GM23338 (cell line): ENCODE measurements at regions not wholly inside any gene's neighbourhood (a gene's known extent, or its start where the extent isn't known, plus 50 kb on each side); places are given as distances from the start of the nearest gene placed in this dataset.

Source experiments
- ATAC-seq: fragments of 200-7000 bp; cut with Tn5 transposase; 3 replicates; pipeline ENCODE4 v1.9.1; 2020
- DNase-seq: peaks from one replicate; pipeline ENCODE4 v3.0.0-alpha.2; 2015; ENCODE audit warnings: low spot score
- H2AFZ ChIP-seq: fragments of 200-600 bp; sonication (generic); 2 replicates; pipeline ENCODE4 v1.8.0; 2016; ENCODE audit warnings: antibody characterized with exemption, mild to moderate bottlenecking, moderate library complexity
- H3F3A ChIP-seq: fragments of 200-600 bp; sonication (generic); replicated peaks from 2 replicates; pipeline ENCODE4 v1.8.0; 2017; ENCODE audit warnings: antibody characterized with exemption, mixed run types, low read depth
- H3K27ac ChIP-seq: fragments of 200-600 bp; sonication (generic); 2 replicates; pipeline ENCODE4 v1.6.1; 2016; ENCODE audit warnings: low read depth
- H3K27me3 ChIP-seq: fragments of 200-600 bp; sonication (generic); 2 replicates; pipeline ENCODE4 v1.8.0; 2016; ENCODE audit warnings: mild to moderate bottlenecking, mixed run types, moderate library complexity; ENCODE audit not compliant: insufficient read depth
- H3K36me3 ChIP-seq: fragments of 200-600 bp; sonication (generic); 2 replicates; pipeline ENCODE4 v1.8.0; 2016; ENCODE audit warnings: mild to moderate bottlenecking; ENCODE audit not compliant: insufficient read depth
- H3K4me1 ChIP-seq: fragments of 200-600 bp; sonication (generic); 2 replicates; pipeline ENCODE4 v1.8.0; 2016; ENCODE audit warnings: mild to moderate bottlenecking, moderate library complexity; ENCODE audit not compliant: insufficient read depth
- H3K4me2 ChIP-seq: fragments of 200-600 bp; sonication (generic); 2 replicates; pipeline ENCODE4 v1.7.1; 2017; ENCODE audit warnings: mixed run types
- H3K4me3 ChIP-seq: fragments of 200-600 bp; sonication (generic); 2 replicates; pipeline ENCODE4 v1.6.1; 2016; ENCODE audit warnings: mixed run types
- H3K79me2 ChIP-seq: fragments of 200-600 bp; sonication (generic); replicated peaks from 2 replicates; pipeline ENCODE4 v1.8.0; 2017; ENCODE audit warnings: mild to moderate bottlenecking; ENCODE audit not compliant: insufficient read depth
- H3K9me2 ChIP-seq: fragments of 200-600 bp; sonication (generic); 2 replicates; pipeline ENCODE4 v1.8.0; 2017; ENCODE audit not compliant: insufficient read depth
- H4K20me1 ChIP-seq: fragments of 200-600 bp; sonication (generic); replicated peaks from 2 replicates; pipeline ENCODE4 v1.8.0; 2017; ENCODE audit warnings: mild to moderate bottlenecking; ENCODE audit not compliant: insufficient read depth
- H3K27ac Mint-ChIP-seq: 2 replicates; pipeline ENCODE4 v1.8.0; 2020; ENCODE audit warnings: inconsistent platforms, mild to moderate bottlenecking, moderate library complexity, mixed read lengths
- H3K27me3 Mint-ChIP-seq: 3 replicates; pipeline ENCODE4 v1.8.0; 2022; ENCODE audit warnings: low read depth, mild to moderate bottlenecking, moderate library complexity, mixed read lengths, inconsistent platforms; ENCODE audit not compliant: insufficient read depth, poor library complexity
- H3K36me3 Mint-ChIP-seq: 3 replicates; pipeline ENCODE4 v1.8.0; 2021; ENCODE audit warnings: low read depth, mild to moderate bottlenecking, inconsistent platforms, moderate library complexity, mixed read lengths
- H3K4me1 Mint-ChIP-seq: 3 replicates; pipeline ENCODE4 v1.8.0; 2020; ENCODE audit warnings: mild to moderate bottlenecking, inconsistent platforms, mixed read lengths
- H3K4me3 Mint-ChIP-seq: 3 replicates; pipeline ENCODE4 v1.8.0; 2021; ENCODE audit warnings: moderate library complexity, mild to moderate bottlenecking, inconsistent platforms, mixed read lengths
- H3K9me3 Mint-ChIP-seq: 3 replicates; pipeline ENCODE4 v1.8.0; 2020; ENCODE audit warnings: moderate library complexity, mild to moderate bottlenecking, inconsistent platforms, mixed read lengths
- CTCF ChIP-seq, 2 experiments: fragments of 200-600 bp in 1 of 2; sonication (generic) in 1 of 2; conservative IDR thresholded peaks; 2 replicates each; pipeline versions ENCODE4 v1.5.1 to v1.6.1; 2016 to 2017; ENCODE audit warnings: antibody characterized with exemption in 2 of 2, low read depth in 2 of 2, mild to moderate bottlenecking in 2 of 2, moderate library complexity in 1 of 2
- ETS1 ChIP-seq: IDR thresholded peaks from 2 replicates; pipeline ENCODE4 v1.6.1; 2016; ENCODE audit warnings: antibody characterized with exemption
- EZH2phosphoT487 ChIP-seq: fragments of 200-600 bp; sonication (generic); IDR thresholded peaks from one replicate; pipeline ENCODE4 v1.8.1; 2018; ENCODE audit warnings: antibody characterized with exemption; ENCODE audit not compliant: unreplicated experiment
- JUNB ChIP-seq: IDR thresholded peaks from one replicate; pipeline ENCODE4 v1.6.1; 2016; ENCODE audit warnings: antibody characterized with exemption; ENCODE audit not compliant: unreplicated experiment
- POLR2AphosphoS5 ChIP-seq: IDR thresholded peaks from 2 replicates; pipeline ENCODE4 v1.6.1; 2016; ENCODE audit warnings: antibody characterized with exemption, low read depth
- REST ChIP-seq: IDR thresholded peaks from one replicate; pipeline ENCODE4 v1.6.1; 2018; ENCODE audit warnings: antibody characterized with exemption; ENCODE audit not compliant: unreplicated experiment
- STAT1 ChIP-seq: IDR thresholded peaks from one replicate; pipeline ENCODE4 v1.6.1; 2016; ENCODE audit warnings: antibody characterized with exemption; ENCODE audit not compliant: unreplicated experiment
- ZNF114 ChIP-seq: fragments of 250-450 bp; sonication (Bioruptor Pico); IDR thresholded peaks from 2 replicates; pipeline ENCODE4 v1.5.0; 2020; ENCODE audit warnings: mild to moderate bottlenecking, moderate library complexity
- ZNF331 ChIP-seq: fragments of 250-450 bp; sonication (Bioruptor Pico); IDR thresholded peaks from 2 replicates; pipeline ENCODE4 v1.5.0; 2020; ENCODE audit warnings: low read depth, mild to moderate bottlenecking, moderate library complexity
- ZNF462 ChIP-seq: fragments of 250-450 bp; sonication (Bioruptor Pico); IDR thresholded peaks from 2 replicates; pipeline ENCODE4 v1.5.0; 2020; ENCODE audit warnings: mild to moderate bottlenecking, moderate library complexity

GRCh38 chr2:11907190-11907589, 160.8 kb downstream of the LPIN1 start:
- Histone ChIP-seq H3K27ac (no peak overlapping the region), H3F3A (no peaks in the 10 kb centered on the region), H3K4me1 (no peaks in the 10 kb centered on the region), H3K27me3 (no peaks in the 10 kb centered on the region), H3K79me2 (no peaks in the 10 kb centered on the region), H3K9me2 (no peaks in the 10 kb centered on the region; the same call in 1 of the 2 replicates), H3K36me3 (no peaks in the 10 kb centered on the region), H3K4me3 (no peak overlapping the region), H3K4me2 (no peak overlapping the region), H2AFZ (no peak overlapping the region), H4K20me1 (no peaks in the 10 kb centered on the region)
- DNase-seq (no peak), ATAC-seq (no peak)
- Mint-ChIP-seq H3K27ac (no peak overlapping the region), H3K36me3 (peaks cover 4% of the 10 kb centered on the region; the same call in 1 of the 3 replicates), H3K9me3 (peaks cover 7% of the 10 kb centered on the region; the same call in 1 of the 3 replicates), H3K27me3 (no peaks in the 10 kb centered on the region), H3K4me3 (no peak overlapping the region), H3K4me1 (no peaks in the 10 kb centered on the region)
- no peak for TF ChIP-seq EZH2phosphoT487
- no peak for TF ChIP-seq STAT1
- TF ChIP-seq JUNB: no peak

GRCh38 chr2:11910971-11911370, 164.5 kb downstream of the LPIN1 start:
- Histone ChIP-seq H4K20me1 (no peaks in the 10 kb centered on the region), H3K36me3 (no peaks in the 10 kb centered on the region), H2AFZ (no peak overlapping the region), H3F3A (no peaks in the 10 kb centered on the region), H3K79me2 (no peaks in the 10 kb centered on the region), H3K27ac (no peak overlapping the region), H3K4me2 (no peak overlapping the region), H3K4me3 (no peak overlapping the region), H3K27me3 (no peaks in the 10 kb centered on the region), H3K4me1 (no peaks in the 10 kb centered on the region), H3K9me2 (peaks cover 11% of the 10 kb centered on the region)
- DNase-seq (no peak), ATAC-seq (no peak)
- Mint-ChIP-seq H3K9me3 (peaks cover 13% of the 10 kb centered on the region; the same call in 2 of the 3 replicates), H3K27me3 (peaks cover 5% of the 10 kb centered on the region), H3K27ac (no peak overlapping the region), H3K4me3 (no peak overlapping the region), H3K36me3 (peaks cover 4% of the 10 kb centered on the region; the same call in 1 of the 3 replicates), H3K4me1 (no peaks in the 10 kb centered on the region)
- no peak for TF ChIP-seq ETS1
- no peak for TF ChIP-seq CTCF (conservative IDR thresholded peaks at IDR 0.05; ENCODE audit: low read depth in 2 of 2)
- TF ChIP-seq REST: no peak
- no peak for TF ChIP-seq ZNF331
- TF ChIP-seq STAT1: no peak
- no peak for TF ChIP-seq JUNB
- TF ChIP-seq ZNF114 (CRISPR knock-in tag): no peak
- no peak for TF ChIP-seq POLR2AphosphoS5
- no peak for TF ChIP-seq ZNF462
